GM18868 (cell line): ENCODE measurements at regions not wholly inside any gene's neighbourhood (a gene's known extent, or its start where the extent isn't known, plus 50 kb on each side); places are given as distances from the start of the nearest gene placed in this dataset.
"Not testable (repeated sequence)": the region's sequence is repeated elsewhere in the genome, so short reads cannot be mapped to it uniquely, and the experiment has no call there.

Experiments
- ATAC-seq: cut with Tn5 transposase; IDR thresholded peaks from one replicate; pipeline ENCODE4 v1.9.1; 2021; ENCODE audit warnings: mild to moderate bottlenecking, moderate library complexity; ENCODE audit not compliant: unreplicated experiment

GRCh38 chr13:38008636-38009035 is 139.1 kb upstream of the TRPC4 start:
- ATAC-seq = no peak

DNA sequence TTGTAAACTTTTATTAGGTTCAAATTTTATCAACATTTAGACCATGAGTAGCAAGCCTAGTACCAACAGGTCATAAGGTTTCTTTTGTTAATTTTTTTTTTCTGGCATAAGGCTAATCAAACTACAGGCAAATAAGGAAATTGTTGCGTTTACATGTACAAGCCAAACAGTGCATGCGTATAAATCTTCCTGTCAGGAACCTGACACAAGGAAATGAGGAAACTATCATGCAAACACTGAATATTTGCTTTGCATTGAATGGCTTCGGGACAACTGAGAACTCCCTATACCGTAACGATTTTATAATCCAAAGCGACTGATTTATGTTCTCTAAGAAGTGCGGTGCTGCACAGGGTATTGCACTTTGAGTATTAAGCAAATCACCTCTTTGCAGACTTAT is 133.0 kb upstream of the TRPC4 start:
- no peak for ATAC-seq

GRCh38 chr13:37997641-37998040 is 128.1 kb upstream of the TRPC4 start:
- no peak for ATAC-seq

DNA sequence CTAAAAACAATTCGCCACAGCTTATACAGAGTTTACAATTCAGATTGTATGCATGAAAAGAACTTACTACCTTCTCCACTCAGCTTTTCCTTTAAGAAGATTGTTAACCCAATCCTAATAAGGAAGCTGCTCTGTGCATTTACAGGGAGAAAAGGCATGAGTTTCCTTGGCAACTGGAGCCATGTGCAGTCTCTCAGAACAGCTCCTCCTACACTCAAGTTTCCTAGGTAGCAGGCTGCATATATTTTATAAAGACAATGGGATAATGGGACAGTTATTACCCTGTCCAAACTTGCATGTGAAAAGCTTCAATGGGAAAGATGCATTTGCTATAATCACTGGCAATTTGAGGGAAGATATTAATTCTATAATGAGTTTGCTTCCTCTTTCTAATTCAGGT is 125.5 kb upstream of the TRPC4 start:
- ATAC-seq = no peak

- no peak for ATAC-seq
Observed at GRCh38 chr13:37986811-37987210, 117.2 kb upstream of the TRPC4 start.

DNA sequence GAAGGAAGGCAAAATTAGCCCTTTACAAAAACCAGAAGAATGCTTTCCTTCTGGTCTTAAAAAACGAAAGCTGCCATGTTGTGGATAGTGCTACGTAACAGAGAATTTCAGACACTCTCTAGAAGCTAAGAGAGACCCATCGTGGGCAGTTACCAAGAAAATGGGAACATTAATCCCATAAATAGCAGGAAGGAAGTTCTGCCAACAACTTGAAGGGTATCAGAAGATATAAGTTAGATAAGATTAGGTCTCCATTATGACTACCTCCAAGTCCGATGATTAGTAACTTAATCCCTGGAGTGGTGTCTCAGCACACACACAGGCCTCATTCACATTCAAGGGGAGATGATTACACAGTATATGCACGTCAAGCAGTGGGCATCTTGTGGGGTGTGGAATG is 115.7 kb upstream of the TRPC4 start:
- ATAC-seq = no peak

- no peak for ATAC-seq
Observed at GRCh38 chr13:37984357-37984756, 114.8 kb upstream of the TRPC4 start.

DNA sequence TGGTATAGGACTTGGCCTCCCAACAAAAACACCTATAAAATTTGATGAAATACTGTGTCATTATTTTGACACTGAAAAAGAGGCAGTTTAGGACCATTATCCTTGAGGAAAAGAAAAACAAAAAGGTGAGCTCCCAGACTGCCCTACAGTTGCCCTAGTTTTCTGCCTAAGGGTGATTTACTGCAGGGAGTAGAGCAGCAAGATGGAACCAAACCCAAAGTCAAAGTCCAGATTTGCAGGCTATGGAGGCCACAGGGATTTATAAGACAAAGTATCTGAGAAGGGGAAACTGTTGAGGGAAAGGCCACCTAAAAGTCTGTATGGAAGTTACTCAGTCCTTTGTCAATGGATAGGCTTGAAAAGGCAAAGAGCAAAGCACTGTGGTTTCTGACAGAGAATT is 112.4 kb upstream of the TRPC4 start:
- no peak for ATAC-seq

DNA sequence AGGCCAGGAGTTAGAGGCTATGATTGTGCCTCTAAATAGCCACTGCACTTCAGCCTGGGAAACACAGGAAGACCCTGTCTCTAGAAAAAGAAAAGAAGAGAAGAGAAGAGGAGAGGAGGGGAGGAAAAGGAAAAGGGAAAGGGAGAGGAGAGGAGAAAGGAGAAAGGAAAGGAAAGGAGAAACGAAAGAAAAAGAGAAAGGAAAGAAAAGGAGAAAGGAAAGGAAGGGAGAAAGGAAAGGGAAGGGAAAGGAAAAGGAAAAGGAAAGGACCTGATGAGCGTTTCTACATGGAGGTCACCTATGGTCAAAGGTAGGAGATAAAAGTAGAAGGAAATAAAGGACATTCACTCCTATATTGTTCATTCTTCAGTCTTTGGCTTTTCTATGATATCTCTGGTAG is 109.1 kb upstream of the TRPC4 start:
- ATAC-seq = no peak

- ATAC-seq = no peak
Observed at GRCh38 chr13:37968555-37968954, 99.0 kb upstream of the TRPC4 start.

GRCh38 chr13:37966266-37966665 is 96.7 kb upstream of the TRPC4 start:
- ATAC-seq = no peak

- ATAC-seq = no peak
Observed at GRCh38 chr13:37960427-37960826, 90.9 kb upstream of the TRPC4 start.

DNA sequence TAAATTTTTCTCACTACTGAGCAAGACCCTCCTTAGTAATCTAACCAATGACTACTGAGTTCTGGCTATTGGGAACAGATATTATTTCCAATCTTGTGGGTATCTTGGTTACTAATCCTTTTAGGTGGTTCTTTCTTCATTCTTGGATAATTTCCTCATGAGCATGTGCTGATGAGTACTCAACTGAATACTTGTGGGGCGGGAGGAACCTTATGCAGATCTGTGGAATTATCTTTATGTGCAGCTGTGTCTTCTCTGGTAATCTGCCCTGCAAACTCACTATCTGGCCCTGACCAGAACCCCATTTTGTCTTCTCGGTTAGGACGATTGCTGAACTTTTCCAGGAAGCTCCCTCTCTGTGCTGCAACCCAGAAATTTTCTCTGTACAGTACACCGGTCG is 89.7 kb upstream of the TRPC4 start:
- ATAC-seq = no peak

- ATAC-seq = no peak
Observed at GRCh38 chr13:37956536-37956935, 87.0 kb upstream of the TRPC4 start.

GRCh38 chr13:37954597-37954996 is 85.0 kb upstream of the TRPC4 start:
- not testable (repeated sequence) for ATAC-seq

- no peak for ATAC-seq
Observed at GRCh38 chr13:37954191-37954590, 84.6 kb upstream of the TRPC4 start.

GRCh38 chr13:37953696-37954095 is 84.1 kb upstream of the TRPC4 start:
- no peak for ATAC-seq

DNA sequence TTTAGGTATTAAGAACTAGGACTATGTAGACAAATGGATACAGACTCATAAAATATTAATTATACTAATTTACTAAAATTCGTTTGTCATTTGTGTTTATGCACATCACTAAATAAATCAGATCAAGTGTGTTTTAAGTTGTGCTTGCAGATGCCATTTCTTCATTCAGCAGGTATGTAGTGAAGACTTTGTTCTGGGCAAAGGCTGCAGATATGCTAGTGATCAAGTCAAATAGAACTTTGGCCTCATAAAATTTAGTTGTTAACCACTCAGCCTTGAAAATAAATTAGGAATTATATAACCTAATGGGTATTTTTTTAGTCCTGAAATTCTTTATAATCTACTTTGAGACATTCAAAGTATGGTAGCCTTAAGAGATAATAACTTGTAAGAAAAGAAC is 80.4 kb upstream of the TRPC4 start:
- ATAC-seq = no peak

GRCh38 chr13:37947419-37948140 is 78.0 kb upstream of the TRPC4 start:
- ATAC-seq = no peak

DNA sequence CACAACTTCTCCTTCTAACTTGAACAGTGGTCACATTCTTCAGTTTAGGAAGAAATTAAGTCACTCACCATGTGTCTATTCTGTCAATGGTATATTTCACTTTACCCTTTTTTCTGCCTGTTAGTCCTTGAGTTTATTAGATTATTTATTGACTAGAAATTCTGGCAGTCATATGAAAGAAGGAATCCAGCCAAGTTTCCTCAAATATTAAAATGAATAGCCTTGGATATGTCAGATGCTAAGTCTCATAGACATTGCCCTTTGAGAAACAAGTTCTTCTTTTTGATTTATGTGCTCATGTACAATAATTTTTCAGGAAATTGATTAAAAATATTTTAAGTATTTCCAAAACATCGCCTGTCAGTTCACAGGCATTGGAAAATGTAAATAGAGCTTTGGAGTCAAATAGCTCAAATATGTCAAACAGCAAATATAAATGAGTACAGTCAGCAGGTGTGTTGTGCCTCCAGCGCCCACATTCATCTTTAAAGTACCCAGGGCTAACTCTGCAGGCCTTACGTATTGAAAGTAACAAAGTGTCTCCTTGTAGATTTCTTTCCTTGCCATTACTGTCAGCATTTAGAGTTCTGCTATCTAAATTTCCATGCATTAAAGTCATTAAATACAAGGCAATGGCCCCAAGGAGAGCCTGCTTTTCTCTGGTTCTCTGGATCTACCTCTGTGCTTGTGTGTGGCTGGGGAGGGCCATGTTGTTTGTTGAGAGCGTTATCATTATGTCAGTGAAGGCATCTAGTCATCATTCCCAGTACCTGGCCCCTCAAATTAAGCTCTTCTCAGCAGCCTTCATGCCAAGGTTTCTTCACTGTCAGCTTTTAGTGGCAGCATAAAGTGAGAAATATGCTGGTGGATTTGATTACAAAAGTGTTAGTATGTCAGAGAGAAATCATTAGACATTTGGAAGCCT is 76.3 kb upstream of the TRPC4 start:
- ATAC-seq = no peak

DNA sequence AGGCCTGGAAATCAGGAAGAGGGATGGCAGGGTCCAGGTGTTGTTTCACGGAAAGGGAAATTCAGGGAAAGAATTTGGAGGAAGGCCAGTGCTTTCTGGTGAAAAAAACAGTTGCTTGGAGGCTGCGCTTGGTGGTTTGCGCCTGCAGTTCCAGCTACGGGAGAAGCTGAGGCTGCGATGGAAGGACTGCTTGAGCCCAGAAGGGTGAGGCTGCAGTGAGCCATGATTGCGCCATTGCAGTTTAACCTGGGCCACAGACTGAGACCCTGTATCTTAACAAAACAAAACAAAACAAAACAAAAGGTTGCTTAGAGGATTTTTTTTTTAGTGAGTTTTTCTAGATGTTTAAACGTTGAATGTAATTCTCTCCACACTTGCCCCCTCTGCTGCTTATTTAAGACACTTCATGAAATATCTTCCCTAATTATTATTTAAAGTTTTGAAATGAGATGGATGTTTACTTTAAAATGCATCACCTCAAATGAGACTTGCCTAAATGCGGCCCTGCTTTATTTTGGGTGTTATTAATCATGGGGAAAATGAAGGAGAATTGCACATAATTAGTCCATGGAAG is 75.4 kb upstream of the TRPC4 start:
- no peak for ATAC-seq
